C1 segment of cervical spinal cord (tissue), 14 donors: ENCODE measurements at regions not wholly inside any gene's neighbourhood (a gene's known extent, or its start where the extent isn't known, plus 50 kb on each side); places are given as distances from the start of the nearest gene placed in this dataset.

Source experiments
- DNase-seq, 14 donors: peaks; one replicate each; lab custom pipeline; 2025; lab: John Stamatoyannopoulos, UW

- DNase-seq = no peak
Observed at GRCh38 chr11:8740129-8740528, 57.5 kb downstream of the RPL27A start.

GRCh38 chr11:8744423-8744822 is 61.8 kb downstream of the RPL27A start:
- DNase-seq = no peak

- no peak for DNase-seq
Observed at GRCh38 chr11:8745431-8746253, 63.0 kb downstream of the RPL27A start.

- DNase-seq = no peak
Observed at GRCh38 chr11:8746331-8746974, 63.9 kb downstream of the RPL27A start.

GRCh38 chr11:8747173-8747572 is 64.6 kb downstream of the RPL27A start:
- DNase-seq = no peak

- DNase-seq = no peak
Observed at GRCh38 chr11:8748317-8748716, 65.7 kb downstream of the RPL27A start.

GRCh38 chr11:8749202-8749601 is 66.6 kb downstream of the RPL27A start:
- DNase-seq = no peak

- no peak for DNase-seq
Observed at GRCh38 chr11:8754241-8754640, 71.6 kb downstream of the RPL27A start.

- DNase-seq = peak in 1 of 14 donors; percentile 14
Observed at GRCh38 chr11:8756201-8756600, 73.6 kb downstream of the RPL27A start.

GRCh38 chr11:8757047-8757446 is 74.5 kb downstream of the RPL27A start:
- DNase-seq = no peak

- no peak for DNase-seq
Observed at GRCh38 chr11:8757533-8757932, 74.9 kb downstream of the RPL27A start.

GRCh38 chr11:8758619-8759169 is 76.1 kb downstream of the RPL27A start:
- peak in 2 of 14 donors; percentile 14 to 20 for DNase-seq

GRCh38 chr11:8759634-8760033 is 77.0 kb downstream of the RPL27A start:
- peak in 7 of 14 donors; percentile 7 to 80 (median 45) for DNase-seq

- DNase-seq = no peak
Observed at GRCh38 chr11:8760896-8761295, 78.3 kb downstream of the RPL27A start.

- DNase-seq = no peak
Observed at GRCh38 chr11:8763070-8763685, 80.6 kb downstream of the RPL27A start.

GRCh38 chr11:8765294-8765693 is 82.7 kb downstream of the RPL27A start:
- DNase-seq = no peak

- DNase-seq = peak in 1 of 14 donors; percentile 5
Observed at GRCh38 chr11:8766043-8766987, 83.7 kb downstream of the RPL27A start.

- peak in 1 of 14 donors; percentile 46 for DNase-seq
Observed at GRCh38 chr11:8766988-8767374, 84.4 kb downstream of the RPL27A start.

GRCh38 chr11:8767466-8768142 is 85.0 kb downstream of the RPL27A start:
- no peak for DNase-seq

- no peak for DNase-seq
Observed at GRCh38 chr11:8768625-8769333, 86.2 kb downstream of the RPL27A start.
